GM12801 (cell line): ENCODE measurements at regions not wholly inside any gene's neighbourhood (a gene's known extent, or its start where the extent isn't known, plus 50 kb on each side); places are given as distances from the start of the nearest gene placed in this dataset.

Source experiments
- CTCF ChIP-seq: IDR thresholded peaks from one replicate; pipeline ENCODE4 v1.5.1; 2011; ENCODE audit warnings: control low read depth; ENCODE audit not compliant: insufficient read length; ENCODE audit errors: extremely low read depth

GRCh38 chr2:37790019-37790418 is 118.6 kb upstream of the CDC42EP3 start:
- no peak for TF ChIP-seq CTCF

GRCh38 chr2:37790462-37790861 is 119.0 kb upstream of the CDC42EP3 start:
- TF ChIP-seq CTCF, result no peak

- no peak for TF ChIP-seq CTCF
Observed at GRCh38 chr2:37792366-37792765, 120.9 kb upstream of the CDC42EP3 start.

- no peak for TF ChIP-seq CTCF
Observed at GRCh38 chr2:37793004-37793403, 121.6 kb upstream of the CDC42EP3 start.

- TF ChIP-seq CTCF, result no peak
Observed at GRCh38 chr2:37794717-37795116, 123.3 kb upstream of the CDC42EP3 start.

- no peak for TF ChIP-seq CTCF
Observed at GRCh38 chr2:37795456-37795855, 124.0 kb upstream of the CDC42EP3 start.

GRCh38 chr2:37795938-37796337 is 124.5 kb upstream of the CDC42EP3 start:
- no peak for TF ChIP-seq CTCF

- TF ChIP-seq CTCF, result no peak
Observed at GRCh38 chr2:37796481-37796880, 125.0 kb upstream of the CDC42EP3 start.
